ENCODE measurements at regions not wholly inside any gene's neighbourhood (a gene's known extent, or its start where the extent isn't known, plus 50 kb on each side); places are given as distances from the start of the nearest gene placed in this dataset.

DNA sequence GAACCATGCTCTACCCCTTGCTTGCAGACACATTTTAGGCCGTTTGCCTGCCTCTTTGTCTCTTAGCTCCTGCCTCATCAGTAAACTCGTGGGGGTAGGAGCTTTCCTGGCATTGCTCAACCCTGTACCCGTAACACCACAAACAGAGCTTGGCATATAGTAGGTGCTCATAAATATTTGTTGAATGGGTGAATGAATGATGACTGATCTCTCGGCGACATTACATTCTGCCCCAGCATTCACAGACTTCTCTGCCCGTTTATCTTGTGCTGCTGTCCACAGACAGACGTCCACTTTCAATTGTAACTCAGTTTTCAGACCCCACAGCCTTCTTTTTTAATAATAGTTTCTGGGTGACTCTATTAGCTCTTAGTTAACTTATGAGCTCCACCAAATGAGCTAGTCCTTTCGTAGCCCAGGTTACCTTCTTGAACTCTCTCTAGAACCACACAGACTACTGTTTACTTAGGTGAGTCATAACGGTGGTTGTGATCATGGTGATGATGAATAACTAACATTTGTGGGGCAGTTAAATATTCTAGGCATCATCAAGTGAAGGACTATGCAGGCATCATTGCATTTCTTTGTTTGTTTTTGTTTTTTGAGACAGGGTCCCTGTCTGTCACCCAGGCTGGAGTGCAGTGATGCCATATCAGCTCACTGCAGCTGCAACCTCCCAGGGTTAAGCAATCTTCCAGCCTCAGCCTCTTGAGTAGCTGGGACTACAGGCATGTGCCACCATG, 188.4 kb downstream of the ADAMTS15 start:
- Histone ChIP-seq H3K9me3 (no peaks in the 10 kb centered on the region), H3K36me3 (no peaks in the 10 kb centered on the region), H3K4me3 (no peak overlapping the region), H3K4me1 (peaks cover 4% of the 10 kb centered on the region in 2 donors), H3K27ac (peak overlapping the region in 1 of 2 donors; percentile 35), H3K27me3 (peaks cover 0 to 5% of the 10 kb centered on the region in 2 donors)
- ATAC-seq = peak; percentile 81
- TF ChIP-seq, protein P1, sequence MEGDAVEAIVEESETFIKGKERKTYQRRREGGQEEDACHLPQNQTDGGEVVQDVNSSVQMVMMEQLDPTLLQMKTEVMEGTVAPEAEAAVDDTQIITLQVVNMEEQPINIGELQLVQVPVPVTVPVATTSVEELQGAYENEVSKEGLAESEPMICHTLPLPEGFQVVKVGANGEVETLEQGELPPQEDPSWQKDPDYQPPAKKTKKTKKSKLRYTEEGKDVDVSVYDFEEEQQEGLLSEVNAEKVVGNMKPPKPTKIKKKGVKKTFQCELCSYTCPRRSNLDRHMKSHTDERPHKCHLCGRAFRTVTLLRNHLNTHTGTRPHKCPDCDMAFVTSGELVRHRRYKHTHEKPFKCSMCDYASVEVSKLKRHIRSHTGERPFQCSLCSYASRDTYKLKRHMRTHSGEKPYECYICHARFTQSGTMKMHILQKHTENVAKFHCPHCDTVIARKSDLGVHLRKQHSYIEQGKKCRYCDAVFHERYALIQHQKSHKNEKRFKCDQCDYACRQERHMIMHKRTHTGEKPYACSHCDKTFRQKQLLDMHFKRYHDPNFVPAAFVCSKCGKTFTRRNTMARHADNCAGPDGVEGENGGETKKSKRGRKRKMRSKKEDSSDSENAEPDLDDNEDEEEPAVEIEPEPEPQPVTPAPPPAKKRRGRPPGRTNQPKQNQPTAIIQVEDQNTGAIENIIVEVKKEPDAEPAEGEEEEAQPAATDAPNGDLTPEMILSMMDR (IDR thresholded peaks at IDR 0.05) = no peak
- intact Hi-C loops (cut with DNase I) = no loop called here
- DNase-seq = no peak

- DNase-seq = no peak
- TF ChIP-seq, protein P1 (IDR thresholded peaks at IDR 0.05) = no peak
- H3K4me1 ChIP-seq = peaks cover 4% of the 10 kb centered on the region in 2 donors
- no peak overlapping the region for H3K4me3 ChIP-seq
- ATAC-seq = no peak
- H3K27ac ChIP-seq = peak overlapping the region in 1 of 2 donors; percentile 35
- H3K9me3 ChIP-seq = no peaks in the 10 kb centered on the region
- peaks cover 0 to 5% of the 10 kb centered on the region in 2 donors for H3K27me3 ChIP-seq
- H3K36me3 ChIP-seq = no peaks in the 10 kb centered on the region
- intact Hi-C loops (cut with DNase I) = no loop called here
Observed at GRCh38 chr11:130637566-130637965, 189.1 kb downstream of the ADAMTS15 start.

DNA sequence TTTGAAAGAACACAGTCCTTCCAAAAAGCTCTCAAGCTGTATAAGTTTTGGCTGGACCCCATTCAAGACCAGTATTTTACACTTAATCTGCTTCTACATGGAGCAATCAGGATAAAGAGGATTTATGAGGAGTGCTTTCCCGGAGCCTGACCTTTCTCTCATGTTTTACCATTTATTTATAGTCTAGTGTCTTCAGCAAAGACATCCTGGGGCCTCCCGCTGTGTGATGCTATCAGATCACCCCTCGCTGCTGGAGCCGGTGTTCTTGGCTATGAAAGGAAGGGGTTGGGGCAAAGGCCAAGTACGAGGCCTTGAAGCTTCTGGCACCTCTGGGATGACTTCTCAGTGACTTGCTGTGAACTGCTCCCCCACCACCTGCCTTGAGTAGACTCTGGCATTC, 189.6 kb downstream of the ADAMTS15 start:
- DNase-seq (peak in 2 of 4 donors; percentile 85 to 87), ATAC-seq (no peak)
- H3K36me3 ChIP-seq = no peaks in the 10 kb centered on the region
- H3K27me3 ChIP-seq = peaks cover 0 to 5% of the 10 kb centered on the region in 2 donors
- no peak overlapping the region for H3K27ac ChIP-seq
- intact Hi-C loops (cut with DNase I) = no loop called here
- H3K9me3 ChIP-seq = no peaks in the 10 kb centered on the region
- peaks cover 4% of the 10 kb centered on the region in 2 donors for H3K4me1 ChIP-seq
- no peak overlapping the region for H3K4me3 ChIP-seq
- TF ChIP-seq, protein P1 (IDR thresholded peaks at IDR 0.05) = no peak

DNA sequence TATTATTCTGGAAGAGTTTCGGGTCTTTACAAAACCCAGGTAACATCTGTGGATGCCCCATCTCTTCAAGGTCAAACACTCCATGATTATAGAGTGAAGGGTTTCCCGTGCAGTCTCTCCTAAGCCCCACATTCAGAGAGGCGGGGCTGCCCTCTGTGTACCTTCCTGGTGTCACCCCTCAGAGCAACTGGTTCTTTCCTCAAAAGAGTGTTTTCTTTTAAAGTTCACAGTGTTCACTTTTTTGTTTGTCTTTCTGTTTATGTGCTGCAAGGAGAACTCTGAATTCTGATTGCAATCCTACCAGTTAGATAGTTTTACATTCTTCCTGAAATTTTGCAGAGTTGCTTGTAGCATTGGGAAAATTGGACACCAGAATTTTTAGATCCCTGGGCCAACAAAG, 190.2 kb downstream of the ADAMTS15 start:
- Histone ChIP-seq H3K27me3 (peaks cover 0 to 5% of the 10 kb centered on the region in 2 donors), H3K36me3 (no peaks in the 10 kb centered on the region), H3K27ac (no peak overlapping the region), H3K4me3 (no peak overlapping the region), H3K4me1 (peaks cover 4% of the 10 kb centered on the region in 2 donors), H3K9me3 (no peaks in the 10 kb centered on the region)
- no peak for DNase-seq
- intact Hi-C loops (cut with DNase I) = no loop called here
- TF ChIP-seq, protein P1 (IDR thresholded peaks at IDR 0.05) = no peak
- ATAC-seq = no peak

DNA sequence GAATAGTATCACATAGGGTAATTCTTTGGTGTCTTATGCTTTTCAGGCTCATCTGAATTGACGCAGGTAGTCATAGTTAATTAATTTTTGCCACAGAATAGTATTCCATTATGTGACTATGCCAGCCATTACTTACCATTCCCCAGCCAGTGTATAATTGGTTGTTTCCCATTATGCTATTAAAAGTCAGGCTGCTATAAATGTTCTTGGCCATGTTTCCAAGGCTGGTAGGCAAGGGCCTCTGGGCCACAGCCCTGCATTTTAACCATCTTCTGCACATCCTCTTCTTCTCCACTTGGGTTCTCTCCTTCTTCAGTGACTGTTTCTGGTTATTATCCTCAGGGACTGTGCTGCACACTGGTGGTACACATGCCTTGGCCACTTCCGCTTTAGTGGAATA, 190.9 kb downstream of the ADAMTS15 start:
- H3K27me3 ChIP-seq = peaks cover 0 to 3% of the 10 kb centered on the region in 2 donors
- DNase-seq (no peak), ATAC-seq (no peak)
- intact Hi-C loops (cut with DNase I) = no loop called here
- TF ChIP-seq, protein P1 (IDR thresholded peaks at IDR 0.05) = no peak
- H3K9me3 ChIP-seq = no peaks in the 10 kb centered on the region
- H3K27ac ChIP-seq = no peak overlapping the region
- H3K4me1 ChIP-seq = peaks cover 4% of the 10 kb centered on the region in 2 donors
- H3K4me3 ChIP-seq = no peak overlapping the region
- H3K36me3 ChIP-seq = no peaks in the 10 kb centered on the region

Data from left lung (tissue), 4 donors.